GM23248 (cell line): ENCODE measurements at regions not wholly inside any gene's neighbourhood (a gene's known extent, or its start where the extent isn't known, plus 50 kb on each side); places are given as distances from the start of the nearest gene placed in this dataset.

ENCODE experiments used
- EZH2 ChIP-seq: fragments of 200-600 bp; sonication (generic); IDR thresholded peaks from 2 replicates; pipeline ENCODE4 v1.6.1; 2018; ENCODE audit warnings: antibody characterized with exemption, mild to moderate bottlenecking; ENCODE audit not compliant: insufficient read depth, poor library complexity, severe bottlenecking
- EZH2phosphoT487 ChIP-seq: fragments of 200-600 bp; sonication (generic); IDR thresholded peaks from 2 replicates; pipeline ENCODE4 v1.6.1; 2018; ENCODE audit warnings: antibody characterized with exemption, moderate library complexity, mild to moderate bottlenecking, low read depth; ENCODE audit not compliant: insufficient read depth

DNA sequence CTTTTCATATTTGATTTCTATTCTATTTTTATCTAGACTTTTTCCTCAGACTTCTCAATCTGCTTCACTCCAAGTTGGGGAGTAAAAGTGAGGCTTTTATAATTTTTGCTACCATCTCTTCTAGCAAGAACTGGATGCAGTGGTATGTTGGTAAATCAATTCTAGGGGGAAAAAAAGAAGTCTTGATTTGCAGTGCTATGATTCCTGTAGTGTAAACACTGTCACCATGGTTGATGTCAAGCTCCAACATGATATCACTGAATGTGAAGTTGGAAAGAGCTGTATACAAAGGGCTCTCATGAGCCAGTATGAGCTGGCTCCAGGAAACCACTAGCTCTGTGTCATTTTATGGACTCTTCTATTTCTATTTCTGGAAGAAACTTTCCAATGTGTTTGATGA, 439.2 kb downstream of the NTRK2 start:
- TF ChIP-seq EZH2 (no peak), EZH2phosphoT487 (no peak)
